ENCODE measurements at regions not wholly inside any gene's neighbourhood (a gene's known extent, or its start where the extent isn't known, plus 50 kb on each side); places are given as distances from the start of the nearest gene placed in this dataset.

DNA sequence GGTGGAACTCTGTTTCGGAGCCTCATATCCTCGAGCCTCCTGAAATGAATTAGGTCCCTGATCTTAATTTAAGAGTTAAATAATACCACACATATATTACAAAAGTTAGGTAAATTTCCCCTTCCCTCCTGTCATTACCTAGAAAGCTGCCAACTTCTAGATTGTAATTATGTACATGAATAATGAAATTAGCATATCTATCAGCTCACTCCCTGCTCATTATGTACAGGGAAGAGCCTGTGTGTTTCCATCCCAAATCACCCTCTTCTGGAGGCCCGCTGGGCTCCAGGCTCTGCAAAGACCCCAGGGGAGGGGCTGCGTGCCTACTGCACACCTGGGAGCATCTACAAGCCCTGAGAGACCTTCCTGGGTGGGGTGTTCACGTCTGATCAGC lies 384.1 kb downstream of the MN1 start:
- peak overlapping the region; percentile 34 to 51; a peak in 1 of 4 replicates for H3K4me2 ChIP-seq (ENCODE audit: insufficient read depth in 1 of 2, low read depth in 2 of 2, low read length in 2 of 2)
- no peak overlapping the region for H3K23ac ChIP-seq (ENCODE audit: insufficient read length)
- H3K18ac ChIP-seq (ENCODE audit: extremely low read depth, low read length) = 0 out of 2 replicates have a peak overlapping the region, but pooled peaks have one; percentile 41
- no peak overlapping the region for H3K4ac ChIP-seq (replicated peaks; ENCODE audit: insufficient read length, low read depth, low read length)
- no peak overlapping the region for H2BK20ac ChIP-seq (ENCODE audit: low read length)
- H3K4me3 ChIP-seq (ENCODE audit: extremely low read depth in 1 of 4, insufficient read depth in 2 of 4, low read depth in 3 of 4, low read length in 4 of 4) = no peak overlapping the region
- H3K9ac ChIP-seq (replicated peaks in 1 of 4; ENCODE audit: extremely low read depth in 1 of 4, low read depth in 3 of 4, low read length in 3 of 4) = no peak overlapping the region
- H3K27me3 ChIP-seq (replicated peaks in 1 of 4; ENCODE audit: control insufficient read depth in 3 of 4, extremely low read depth in 1 of 4, insufficient read depth in 3 of 4, low read length in 3 of 4) = no peaks in the 10 kb centered on the region
- FAIRE-seq (no peak), DNase-seq (ENCODE audit: low read depth in 1 of 2, low spot score in 2 of 2) (no peak)
- H3K79me1 ChIP-seq (ENCODE audit: low read depth, low read length) = no peaks in the 10 kb centered on the region
- 0 out of 2 replicates have a peak overlapping the region, but pooled peaks have one; percentile 8 for H2BK15ac ChIP-seq (ENCODE audit: low read length)
- peaks cover 2 to 25% (median 15%) of the 10 kb centered on the region in 4 experiments for H3K4me1 ChIP-seq (replicated peaks in 1 of 4; ENCODE audit: control insufficient read depth in 3 of 4, insufficient read depth in 4 of 4, low read length in 3 of 4)
- H2AFZ ChIP-seq (ENCODE audit: low read length) = no peak overlapping the region
- no peak overlapping the region for H3K56ac ChIP-seq (replicated peaks; ENCODE audit: insufficient read length, low read depth, low read length)
- H2BK5ac ChIP-seq (ENCODE audit: low read depth, low read length) = peak overlapping the region; percentile 64; the same call in 1 of the 2 replicates
- H4K91ac ChIP-seq (replicated peaks; ENCODE audit: insufficient read length, low read length) = no peak overlapping the region
- H3K36me3 ChIP-seq (ENCODE audit: control insufficient read depth in 2 of 4, insufficient read depth in 4 of 4, low read length in 3 of 4) = no peaks in the 10 kb centered on the region
- POLR2A ChIA-PET (ENCODE audit: partially characterized antibody) = interaction anchor here (0.8 to 1.9 kb wide), 4 partner anchors 10 to 57 kb away, joined by 3 to 7 read pairs (median 3); no protein-coding TSS in a partner anchor
- peaks cover 4% of the 10 kb centered on the region; the same call in 1 of the 2 replicates for H3K23me2 ChIP-seq (ENCODE audit: low read depth, low read length)
- no peaks in the 10 kb centered on the region for H4K20me1 ChIP-seq (replicated peaks in 1 of 2; ENCODE audit: control insufficient read depth in 1 of 2, insufficient read depth in 2 of 2, low read length in 2 of 2)
- H3K79me2 ChIP-seq (ENCODE audit: control insufficient read depth in 1 of 2, insufficient read depth in 2 of 2, low read length in 2 of 2) = no peaks in the 10 kb centered on the region
- H3K14ac ChIP-seq (ENCODE audit: insufficient read length) = no peak overlapping the region
- no peak overlapping the region for H2BK120ac ChIP-seq (replicated peaks; ENCODE audit: low read depth, low read length)
- CTCF ChIA-PET (ENCODE audit: partially characterized antibody) = interaction anchor here (0.6 to 1.5 kb wide), 8 partner anchors 12 to 331 kb away, joined by 3 to 6 read pairs (median 4); no protein-coding TSS in a partner anchor
- no peak overlapping the region; the same call in 1 of the 2 replicates for H2BK12ac ChIP-seq (ENCODE audit: low read depth, low read length)
- H2AK5ac ChIP-seq (ENCODE audit: low read depth, low read length) = no peak overlapping the region
- peak overlapping the region; percentile 30; the same call in 1 of the 2 replicates for H3K27ac ChIP-seq (ENCODE audit: low read depth, low read length)
- 63% methylated on average over 5 of the region's 5 CpGs; no CpG with 5 or more reads in 1 of the 2 experiments for WGBS, 2 experiments (ENCODE audit: extremely low coverage in 1 of 2, insufficient coverage in 1 of 2, insufficient read length in 1 of 2, insufficient replicate concordance in 2 of 2, low coverage in 1 of 2, low lambda C conversion rate in 2 of 2, missing lambda C conversion rate in 1 of 2)
- H4K5ac ChIP-seq (ENCODE audit: insufficient read length, low read depth, low read length) = no peak overlapping the region
- H4K8ac ChIP-seq (ENCODE audit: extremely low read depth, insufficient read depth, low read length) = no peak overlapping the region
- H3K9me3 ChIP-seq (ENCODE audit: insufficient read depth in 2 of 2, low read depth in 1 of 2, low read length in 1 of 2) = no peaks in the 10 kb centered on the region
- no peak for TF ChIP-seq FOSL1 (IDR thresholded peaks at IDR 0.05; ENCODE audit: insufficient read depth, low read depth, low read length)
- TF ChIP-seq SP4 (IDR thresholded peaks at IDR 0.05; ENCODE audit: low read length) = no peak
- TF ChIP-seq SP1 (IDR thresholded peaks at IDR 0.05; ENCODE audit: low read depth, low read length) = no peak

All from H1 (cell line).